ENCODE measurements at regions not wholly inside any gene's neighbourhood (a gene's known extent, or its start where the extent isn't known, plus 50 kb on each side); places are given as distances from the start of the nearest gene placed in this dataset.

DNA sequence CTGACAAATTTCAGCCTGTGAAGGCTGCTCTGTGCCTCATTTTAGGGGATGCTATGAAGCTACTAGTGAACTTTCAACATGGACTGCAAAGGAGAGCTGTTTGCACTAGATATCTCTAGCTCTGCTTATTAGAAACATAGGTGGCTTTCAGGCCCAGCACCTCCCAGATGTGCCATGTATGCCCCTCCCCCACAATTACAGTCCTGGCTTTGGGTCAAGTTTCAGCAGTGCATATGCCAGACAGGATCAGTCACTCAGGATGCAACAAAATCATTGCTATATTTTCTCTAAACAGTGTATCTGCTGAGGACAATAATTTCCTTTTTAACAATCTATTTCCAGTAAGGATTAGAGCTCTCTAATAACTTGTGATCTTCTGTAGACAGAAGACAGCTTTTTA is 178.8 kb upstream of the STAC start:
- no peak for DNase-seq

DNA sequence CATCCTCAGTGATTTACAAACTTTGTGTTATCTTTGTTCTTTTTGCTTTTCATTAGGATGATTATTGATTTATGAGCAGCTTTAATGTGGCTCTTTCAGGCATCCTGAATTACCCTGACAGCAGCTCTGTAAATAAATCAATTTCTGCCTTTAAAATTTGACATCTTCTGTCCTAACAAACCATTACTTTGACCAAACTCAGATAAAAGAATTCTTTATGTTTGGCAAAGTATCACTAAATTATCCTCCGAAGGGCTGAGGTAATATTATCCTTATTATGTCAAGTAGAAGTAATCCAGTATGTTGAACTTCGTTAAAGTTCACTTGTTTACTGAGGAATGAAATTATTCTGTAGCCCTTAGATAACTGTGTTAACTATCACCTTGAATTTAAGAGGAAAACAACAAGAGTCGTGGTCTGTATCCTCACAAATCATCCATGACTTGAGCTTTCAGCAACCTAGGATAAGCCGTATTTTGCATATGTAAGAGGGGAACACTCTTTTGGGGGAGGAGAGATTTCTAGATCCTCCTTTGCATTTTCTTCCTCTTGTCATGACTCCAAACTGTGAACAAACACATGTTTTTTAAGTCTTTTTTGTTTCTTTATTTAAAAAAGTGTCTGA is 173.2 kb upstream of the STAC start:
- DNase-seq = no peak

DNA sequence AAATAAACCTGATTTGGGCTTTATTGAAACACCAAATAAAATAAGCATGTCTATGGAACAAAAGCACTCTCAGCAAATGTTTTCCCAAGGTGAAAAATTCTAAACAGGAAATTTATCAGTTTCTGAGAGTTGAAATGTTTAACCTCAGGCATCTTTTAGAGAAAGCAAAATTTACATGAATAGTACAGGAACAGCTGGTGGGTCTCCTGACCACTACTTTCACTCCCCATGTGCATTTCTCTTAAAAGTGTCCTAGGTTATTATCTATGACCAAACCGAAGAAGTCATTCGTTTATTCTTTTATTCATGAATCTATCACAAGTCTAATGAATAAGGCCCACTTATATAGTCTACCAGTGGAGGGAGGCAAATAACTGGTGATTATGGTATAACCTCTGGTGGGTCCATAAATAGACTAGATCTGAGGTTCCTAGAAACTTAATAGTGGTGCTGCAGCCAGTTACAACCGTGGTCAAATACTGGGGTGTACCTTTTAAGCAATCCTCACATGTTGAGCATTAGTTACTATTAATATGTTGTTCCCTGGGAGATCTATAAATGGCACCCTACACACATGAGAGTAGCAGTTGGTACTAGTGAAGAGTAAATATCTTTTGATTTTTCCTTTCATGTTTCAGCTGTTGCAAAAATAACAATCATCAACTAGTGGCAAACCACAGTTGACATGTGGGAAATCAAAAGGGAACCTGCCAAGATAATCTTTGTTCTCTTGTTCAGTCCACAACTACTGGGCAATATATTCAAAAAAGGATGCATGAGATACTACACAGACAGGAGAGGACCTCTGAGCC is 169.3 kb upstream of the STAC start:
- DNase-seq = no peak

DNA sequence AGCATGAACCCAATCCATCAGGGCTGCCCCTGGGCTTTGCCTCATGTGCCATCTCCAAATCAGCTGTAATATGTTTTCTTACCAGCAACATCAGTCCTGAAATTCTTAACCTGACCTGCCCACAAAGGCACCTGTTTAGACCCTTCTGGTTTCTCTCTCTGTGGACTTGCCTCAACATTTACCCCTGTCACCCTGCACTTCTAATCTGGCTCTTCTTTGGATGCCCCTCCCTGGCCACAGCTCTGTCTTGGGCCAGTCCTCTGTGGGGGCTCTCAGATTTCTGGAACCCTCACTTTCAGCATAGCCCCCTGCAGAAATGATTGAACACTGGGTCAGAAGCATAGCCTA is 168.7 kb upstream of the STAC start:
- DNase-seq = no peak

DNA sequence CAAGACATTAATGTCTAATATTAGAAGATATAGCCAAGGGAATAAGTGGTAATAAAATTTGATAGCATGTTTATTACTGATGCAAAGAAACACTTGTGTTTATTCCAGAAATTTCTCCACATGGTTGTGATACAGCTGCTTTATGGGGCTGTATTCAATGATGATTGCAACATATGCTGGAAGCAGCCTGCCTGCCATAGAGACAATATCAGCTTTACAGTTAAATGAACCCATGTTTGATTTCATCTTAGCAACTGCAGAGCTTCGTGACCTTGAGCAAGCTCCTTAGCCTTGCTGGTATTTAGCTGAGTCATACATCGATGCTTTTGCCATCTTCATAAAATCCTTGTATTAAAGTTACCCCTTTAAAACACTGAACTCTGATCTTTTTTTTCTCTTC is 168.1 kb upstream of the STAC start:
- DNase-seq = no peak

DNA sequence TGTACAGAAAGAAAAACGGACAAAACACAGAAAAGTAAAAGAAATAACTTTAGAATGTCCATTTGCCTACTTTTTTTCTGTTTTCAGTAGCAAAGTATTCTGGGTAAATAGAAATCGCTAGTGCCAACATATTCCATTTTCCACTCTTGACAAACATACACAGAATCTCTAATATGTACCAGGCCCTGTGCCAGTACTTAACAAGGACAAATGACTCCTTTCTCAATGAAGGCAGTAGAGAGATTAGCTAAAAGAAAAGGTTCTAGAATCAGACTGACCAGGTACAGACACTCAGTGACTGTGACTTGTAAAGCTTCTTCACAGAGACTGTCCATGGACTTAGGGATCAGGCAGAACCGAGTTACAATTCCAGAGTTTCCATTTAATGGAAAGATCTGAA is 165.8 kb upstream of the STAC start:
- no peak for DNase-seq

DNA sequence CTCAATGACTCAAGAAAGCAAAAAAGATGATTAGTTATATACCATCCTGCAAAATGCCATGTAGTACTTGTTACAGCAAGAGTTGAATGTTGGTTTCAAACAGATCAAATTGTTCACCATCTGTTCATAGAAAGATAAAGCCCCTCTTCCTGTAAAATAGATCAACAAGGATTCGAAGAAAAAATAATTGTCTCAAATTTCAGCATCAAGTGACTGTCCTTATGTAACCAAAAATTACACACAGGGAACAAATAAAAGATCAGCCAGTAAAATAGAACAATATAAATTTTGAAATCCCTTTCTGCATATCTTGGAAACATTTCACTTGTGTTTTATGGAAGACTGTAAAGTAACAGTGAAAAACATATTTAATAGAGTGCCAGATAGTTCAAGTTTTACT is 165.1 kb upstream of the STAC start:
- DNase-seq = no peak

DNA sequence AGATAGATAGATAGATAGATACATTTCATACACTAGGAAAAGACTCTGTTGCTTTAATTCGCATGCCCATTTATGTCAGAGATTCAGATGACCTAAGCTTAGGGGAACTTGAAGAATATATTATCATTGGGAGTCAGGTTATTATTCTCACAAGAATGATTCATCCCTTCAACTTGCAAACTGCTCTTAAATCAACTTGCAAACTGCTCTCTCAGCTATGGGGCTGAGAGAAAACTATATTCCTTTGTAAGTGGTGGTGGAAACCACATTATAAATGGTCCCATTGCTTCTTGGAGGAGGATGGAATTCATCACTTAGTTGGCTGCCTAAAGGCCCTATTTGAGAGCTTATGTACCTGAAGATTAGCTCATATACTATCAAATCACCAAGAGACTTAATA is 160.9 kb upstream of the STAC start:
- no peak for DNase-seq

DNA sequence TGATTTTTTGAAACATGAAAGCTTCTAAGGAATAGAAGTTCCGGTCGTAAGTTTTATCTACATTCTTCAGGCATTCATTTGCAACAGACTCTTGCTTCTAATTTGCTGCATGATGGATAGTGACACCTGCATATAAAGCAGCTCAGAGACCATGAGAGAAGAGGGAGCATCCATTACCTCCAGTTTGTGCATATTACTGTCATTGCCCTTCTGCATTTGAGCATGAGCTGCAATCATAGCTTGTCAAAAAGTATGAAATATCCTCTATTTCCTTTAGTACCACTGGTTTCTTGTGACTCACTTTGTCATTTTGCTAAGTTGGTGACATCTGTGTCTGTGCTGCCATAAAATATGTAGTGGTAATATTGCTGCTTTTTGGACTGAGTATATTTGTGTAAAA is 160.1 kb upstream of the STAC start:
- no peak for DNase-seq

DNA sequence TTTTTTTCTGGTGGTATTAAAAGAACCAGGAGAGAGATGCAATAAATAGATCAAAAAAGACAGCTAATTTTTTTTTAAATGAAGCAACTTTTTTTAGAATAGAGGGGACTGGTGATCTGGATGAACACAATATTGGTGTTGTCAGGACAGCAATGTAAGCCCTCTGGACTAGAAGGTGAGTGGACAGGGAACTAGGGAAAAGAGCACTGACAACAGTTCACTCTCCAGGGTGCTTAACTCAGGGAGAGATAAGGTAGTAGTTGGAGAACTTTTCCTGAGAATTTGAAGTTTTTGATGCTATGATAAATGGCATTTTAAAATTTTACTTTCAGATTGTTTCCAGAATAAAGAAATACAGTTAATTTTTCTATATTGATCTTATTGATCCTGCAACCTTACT is 158.3 kb upstream of the STAC start:
- DNase-seq = no peak

DNA sequence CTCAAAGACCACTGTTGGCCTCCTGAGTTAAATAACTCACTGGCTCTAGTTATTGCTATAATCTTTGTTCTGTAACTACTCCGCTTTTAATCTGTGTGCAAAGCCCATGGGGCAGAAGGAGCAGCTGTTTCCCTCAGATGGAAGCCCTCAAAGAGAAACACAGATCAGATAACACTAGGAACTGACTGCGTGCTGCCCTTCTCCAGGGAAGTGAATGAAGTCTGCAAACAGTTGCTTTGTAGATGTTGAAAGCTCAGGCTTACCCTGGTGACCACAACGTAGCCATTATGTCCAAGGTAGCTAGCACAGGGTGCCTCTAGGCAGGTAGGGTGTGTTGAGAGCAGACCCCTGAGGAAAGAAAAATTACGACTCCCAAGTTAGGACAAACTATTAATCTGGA is 152.3 kb upstream of the STAC start:
- DNase-seq = no peak

DNA sequence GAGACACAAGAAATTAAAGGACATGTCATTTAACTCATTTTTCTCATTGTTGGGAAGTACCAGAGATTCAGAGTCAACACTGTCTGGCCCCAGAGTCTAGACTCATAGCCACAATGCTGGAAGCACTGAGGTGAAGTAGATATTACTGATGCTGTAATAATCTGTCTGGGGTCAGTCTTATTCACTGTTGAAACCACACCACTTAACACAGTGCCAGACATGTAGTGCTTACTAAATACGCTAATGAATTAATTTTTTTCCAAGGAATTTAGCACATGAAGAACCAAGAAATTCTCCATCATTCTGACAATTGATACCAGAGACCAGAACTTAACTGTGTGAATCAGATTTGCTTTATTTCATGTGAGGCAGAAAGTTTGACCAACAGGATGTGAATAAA is 150.8 kb upstream of the STAC start:
- no peak for DNase-seq

DNA sequence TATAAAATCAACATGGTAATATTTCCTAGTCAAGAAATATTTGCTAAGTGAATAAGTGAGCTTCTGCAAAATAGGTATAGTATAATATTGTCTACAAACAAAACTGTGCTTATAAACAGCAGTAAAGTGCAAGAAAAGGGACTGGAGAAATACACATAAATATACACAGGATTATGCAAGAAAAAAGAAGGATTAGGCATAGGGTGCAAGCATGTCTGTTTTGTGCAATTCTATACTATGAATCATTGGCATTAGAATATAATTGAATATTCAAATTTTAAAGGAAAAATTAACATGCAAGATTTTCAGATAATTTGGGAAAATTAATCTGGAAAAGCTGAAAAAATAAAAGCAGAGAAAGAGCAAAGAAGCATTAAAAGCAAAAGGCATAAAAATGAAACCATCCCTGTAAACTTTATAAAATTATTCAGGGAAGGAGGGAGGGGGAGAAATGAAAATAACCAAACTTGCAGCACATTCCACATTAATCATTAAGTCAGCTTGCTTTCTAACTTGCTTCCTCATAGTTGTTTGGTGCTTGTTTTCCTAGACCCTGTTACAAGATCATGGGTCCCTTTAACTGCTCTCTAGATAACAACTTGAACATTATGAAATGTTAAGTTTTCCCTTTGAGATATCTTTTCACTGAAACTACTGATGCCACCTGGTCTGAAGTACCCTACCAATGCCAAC is 147.4 kb upstream of the STAC start:
- DNase-seq = no peak

DNA sequence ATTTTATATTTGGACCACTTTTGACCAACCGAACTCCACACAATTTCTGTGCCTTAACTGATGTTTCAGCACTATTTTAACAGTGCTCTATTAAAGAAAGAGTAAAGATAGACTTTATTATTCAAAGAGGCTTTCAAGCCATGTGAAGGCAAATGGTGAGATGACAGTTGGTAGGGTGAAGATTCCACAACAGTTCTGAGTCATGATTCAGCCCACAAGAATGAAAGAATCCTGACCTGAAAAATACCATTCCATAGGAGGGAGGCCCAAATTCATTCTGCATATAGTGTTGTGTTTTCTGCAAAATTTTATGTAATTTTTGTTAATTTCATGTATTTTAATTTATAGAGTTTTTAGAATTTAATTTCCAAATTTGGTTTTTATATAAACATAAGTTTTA is 135.6 kb upstream of the STAC start:
- DNase-seq = no peak

DNA sequence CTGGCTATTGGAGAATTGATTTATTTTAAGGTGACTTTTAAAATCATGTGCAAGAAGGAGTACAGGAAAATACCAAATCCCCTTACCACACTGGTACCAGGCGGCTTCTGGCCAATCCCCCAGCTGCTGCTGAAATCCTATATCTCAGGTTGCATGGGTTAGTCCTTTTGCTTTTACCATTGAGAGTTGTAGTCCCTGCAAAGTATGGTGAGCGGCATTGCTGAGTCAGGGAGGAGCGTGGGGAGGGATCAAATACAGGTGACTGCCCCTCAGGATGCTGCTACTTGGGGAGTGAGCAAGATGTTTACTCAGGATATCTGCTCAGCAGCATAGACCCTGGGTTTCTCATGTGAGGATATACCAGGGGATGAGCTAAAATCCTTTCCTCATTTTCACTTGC is 131.9 kb upstream of the STAC start:
- no peak for DNase-seq

DNA sequence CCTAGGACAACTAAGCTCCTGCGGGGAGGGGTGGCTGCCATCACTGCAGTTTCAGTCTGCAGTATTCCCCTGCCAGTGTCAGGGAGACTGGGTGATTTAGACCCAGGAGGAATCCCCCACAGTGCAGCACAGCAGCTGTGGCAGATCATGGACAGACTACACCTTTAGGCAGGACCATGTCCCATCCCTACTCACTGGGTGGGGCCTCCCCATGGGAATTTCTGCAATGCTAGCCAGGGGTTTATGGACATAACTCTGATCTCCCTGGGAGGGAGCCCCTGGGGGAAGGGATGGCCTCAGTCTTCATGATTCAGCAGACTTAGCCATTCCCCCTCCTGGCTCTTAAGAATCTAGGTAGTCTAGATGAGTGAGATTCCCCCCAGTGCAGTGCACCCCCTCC is 130.1 kb upstream of the STAC start:
- no peak for DNase-seq

DNA sequence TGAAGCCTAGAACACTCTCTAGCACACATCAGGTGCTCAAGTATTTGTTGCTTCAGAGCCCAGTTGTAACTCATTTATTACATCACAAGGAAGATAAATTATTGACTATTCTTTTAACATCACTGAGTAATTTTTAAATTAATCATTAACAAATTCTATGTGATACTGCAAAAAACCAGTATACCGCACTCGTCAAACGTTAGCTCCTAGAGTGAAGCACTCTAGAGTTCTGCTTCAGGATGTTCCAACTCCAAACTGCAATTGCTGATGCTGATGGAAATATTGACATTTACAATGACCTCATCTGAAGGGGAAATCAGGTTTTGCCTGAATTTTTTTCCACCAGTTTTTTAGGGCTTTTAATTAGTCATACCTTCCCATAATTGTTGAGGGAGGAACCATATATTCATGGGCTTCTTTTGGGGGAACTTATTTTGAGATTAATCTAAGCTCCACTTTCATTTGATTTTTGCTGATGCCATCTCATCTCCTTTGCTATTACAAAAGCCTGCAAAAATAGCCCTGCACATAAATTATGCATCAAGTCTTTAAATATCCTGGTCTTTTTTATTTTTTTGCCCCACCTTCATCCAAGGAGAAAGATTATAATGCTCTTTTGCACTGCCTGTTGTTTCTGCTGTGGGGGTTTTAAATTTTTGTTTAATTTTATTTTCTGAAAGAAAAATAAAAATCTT is 123.0 kb upstream of the STAC start:
- DNase-seq = no peak

DNA sequence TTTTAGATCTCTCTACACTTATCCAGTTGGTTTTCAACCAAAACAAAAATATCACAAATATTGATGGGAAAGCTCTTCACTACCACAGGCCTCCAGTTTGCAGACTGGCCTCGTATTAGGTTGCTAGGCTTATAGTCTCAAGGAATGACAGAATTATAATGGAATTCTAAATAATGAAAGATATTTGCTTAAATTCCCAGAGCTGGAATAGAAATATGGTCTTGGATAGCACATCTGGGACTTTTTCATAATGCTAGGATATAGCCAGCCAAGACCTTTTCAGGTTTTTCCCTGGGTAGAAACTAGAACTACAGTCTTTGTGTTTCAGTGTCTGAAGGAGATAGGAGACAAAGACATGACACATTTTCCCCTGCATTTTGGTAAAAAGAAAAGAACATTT is 121.9 kb upstream of the STAC start:
- no peak for DNase-seq

DNA sequence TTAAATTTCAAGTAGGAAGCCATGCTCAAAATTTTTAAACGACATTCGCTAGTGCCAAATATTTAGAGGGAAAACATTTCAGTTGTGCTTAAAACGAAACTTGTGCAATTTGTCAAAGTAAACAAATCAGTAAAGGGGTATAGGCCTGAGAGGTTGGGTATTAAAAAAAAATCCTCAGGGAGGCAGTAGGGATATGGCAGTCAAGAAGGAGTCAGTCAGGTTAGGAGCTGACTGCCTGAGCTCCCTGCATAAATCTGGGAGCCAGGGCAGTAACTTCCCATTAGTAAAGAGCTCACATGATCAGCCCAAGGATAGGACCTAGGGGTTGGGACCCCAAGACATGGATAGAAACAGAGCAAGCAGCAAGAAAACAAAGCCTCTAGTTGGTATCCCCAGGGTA is 120.7 kb upstream of the STAC start:
- no peak for DNase-seq

DNA sequence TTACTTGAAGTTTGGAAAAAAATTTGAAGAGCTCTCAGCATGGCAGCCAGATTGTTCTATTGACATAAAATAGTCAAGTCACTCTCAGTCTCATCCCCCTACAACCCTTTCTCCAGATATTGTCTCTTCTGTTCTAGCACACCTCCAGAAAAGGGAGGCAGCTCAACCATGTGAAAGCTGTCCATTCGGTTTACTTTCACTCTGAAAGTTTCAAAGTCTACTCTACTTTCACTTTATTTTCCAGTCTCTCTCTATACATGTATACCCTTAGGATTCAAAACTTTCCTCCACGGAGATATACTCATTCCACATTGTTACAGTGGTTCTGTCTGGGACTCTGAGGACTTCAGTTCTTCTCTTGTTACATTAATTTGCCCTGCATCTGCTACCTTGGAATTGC is 111.0 kb upstream of the STAC start:
- DNase-seq = no peak

DNA sequence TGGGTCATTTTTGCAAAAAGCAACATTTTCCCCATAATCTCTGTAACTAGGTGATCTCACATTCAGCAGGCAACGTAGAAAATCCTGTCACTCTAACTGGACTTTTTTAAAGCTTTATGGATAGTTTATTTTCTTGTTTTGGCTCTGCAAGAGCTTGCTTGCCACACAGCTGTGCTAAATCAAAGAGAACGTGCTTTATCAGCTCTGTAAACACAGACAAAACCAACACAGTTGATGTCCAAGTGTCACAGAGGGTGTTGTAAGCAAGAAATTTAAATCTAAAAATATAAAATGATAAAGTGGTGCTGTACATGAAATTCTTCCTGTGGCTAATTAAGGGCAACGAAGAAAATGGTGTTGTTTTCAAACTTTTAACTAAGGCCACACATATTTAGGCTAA is 97.5 kb upstream of the STAC start:
- no peak for DNase-seq

DNA sequence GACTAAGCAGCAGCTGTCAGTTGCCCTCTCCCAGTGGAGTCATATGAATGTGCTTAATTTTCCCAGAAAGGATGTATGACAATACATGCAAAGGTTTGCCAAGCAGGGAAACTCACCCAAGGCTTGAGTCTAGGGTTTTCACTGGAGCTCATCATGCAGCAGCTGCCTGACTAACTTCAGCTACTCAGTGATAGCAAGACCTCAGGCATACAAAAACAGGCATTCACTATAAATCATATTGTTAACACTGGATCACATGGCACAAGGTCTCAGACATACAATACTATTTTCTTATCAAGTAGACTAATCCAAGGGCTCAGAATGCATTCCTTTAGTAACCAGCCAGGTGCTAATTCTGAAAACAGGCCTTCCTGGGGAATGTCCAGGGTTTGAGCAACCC is 85.0 kb upstream of the STAC start:
- DNase-seq = no peak

DNA sequence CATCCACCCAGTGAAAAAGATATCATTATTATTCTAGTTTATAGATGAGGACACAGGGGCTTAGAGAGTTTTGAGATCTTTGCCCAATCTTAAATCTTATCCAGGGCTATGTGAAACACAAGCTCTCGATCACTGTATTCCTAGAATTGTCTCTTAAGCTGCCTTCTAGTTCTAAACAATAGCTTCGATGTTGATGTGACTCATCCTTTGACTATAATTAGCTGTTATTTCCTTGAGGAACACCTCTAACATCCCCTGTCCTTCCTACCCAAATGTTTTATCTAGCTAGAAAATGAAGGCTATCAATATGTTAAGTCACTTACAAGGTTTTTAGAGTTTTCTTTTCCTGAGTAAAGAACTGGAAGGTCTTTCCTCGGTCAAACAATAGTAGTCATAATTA is 83.1 kb upstream of the STAC start:
- no peak for DNase-seq

DNA sequence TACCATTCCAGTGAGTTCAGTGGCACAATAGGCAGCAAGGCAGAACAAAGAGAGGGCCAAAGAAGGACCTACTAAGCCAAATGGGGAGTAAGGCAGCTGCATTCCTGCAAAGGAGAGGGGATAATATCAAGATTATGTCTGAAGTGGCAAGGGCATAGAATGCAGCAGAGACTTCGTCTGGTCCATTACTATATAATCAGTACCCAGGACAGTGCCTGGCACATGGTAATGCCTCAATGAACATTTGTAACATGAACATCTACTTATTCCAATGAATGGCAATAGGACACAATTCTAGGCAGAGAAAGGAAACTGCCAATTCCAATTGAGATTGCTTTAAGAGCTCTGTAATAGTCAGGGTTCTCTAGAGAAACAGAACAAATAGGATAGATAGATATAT is 82.1 kb upstream of the STAC start:
- no peak for DNase-seq
